ENCODE measurements at regions not wholly inside any gene's neighbourhood (a gene's known extent, or its start where the extent isn't known, plus 50 kb on each side); places are given as distances from the start of the nearest gene placed in this dataset.

- no peak for TF ChIP-seq CTCF (IDR thresholded peaks at IDR 0.05; ENCODE audit: insufficient read depth, low read length)
- TF ChIP-seq GABPA (IDR thresholded peaks at IDR 0.05; ENCODE audit: low read depth) = no peak
These were observed 186.7 kb upstream of the NFIA start for GRCh38 chr1:60895701-60896100.

All from HL-60 (cell line).